ENCODE measurements at regions not wholly inside any gene's neighbourhood (a gene's known extent, or its start where the extent isn't known, plus 50 kb on each side); places are given as distances from the start of the nearest gene placed in this dataset.

- no peak overlapping the region for H3K27ac Mint-ChIP-seq (ENCODE audit: unreplicated experiment)
- no peak for TF ChIP-seq CTCF (IDR thresholded peaks at IDR 0.05; ENCODE audit: unreplicated experiment)
- no peaks in the 10 kb centered on the region for H3K36me3 Mint-ChIP-seq (ENCODE audit: insufficient read depth, unreplicated experiment)
- no peaks in the 10 kb centered on the region for H3K9me3 Mint-ChIP-seq (ENCODE audit: low read depth, unreplicated experiment)
- no peak overlapping the region for H3K4me3 Mint-ChIP-seq (ENCODE audit: low read depth, unreplicated experiment)
- no TSS peak for BruUV-seq (replicated peaks)
- no peaks in the 10 kb centered on the region for H3K4me1 Mint-ChIP-seq (ENCODE audit: low read depth, unreplicated experiment)
- intact Hi-C loops (cut with micrococcal nuclease; ENCODE audit: unreplicated experiment) = no loop called here
- no peak for DNase-seq
- CTCF ChIA-PET = no interaction called here
- peaks cover 70% of the 10 kb centered on the region for H3K27me3 Mint-ChIP-seq (ENCODE audit: unreplicated experiment)
Observed at GRCh38 chr20:41717483-41717882, 99.3 kb upstream of the CHD6 start.

- H3K4me3 Mint-ChIP-seq (ENCODE audit: low read depth, unreplicated experiment) = no peak overlapping the region
- TF ChIP-seq CTCF (IDR thresholded peaks at IDR 0.05; ENCODE audit: unreplicated experiment) = no peak
- H3K27me3 Mint-ChIP-seq (ENCODE audit: unreplicated experiment) = peaks cover 70% of the 10 kb centered on the region
- no TSS peak for BruUV-seq (replicated peaks)
- DNase-seq = no peak
- H3K4me1 Mint-ChIP-seq (ENCODE audit: low read depth, unreplicated experiment) = no peaks in the 10 kb centered on the region
- no peak overlapping the region for H3K27ac Mint-ChIP-seq (ENCODE audit: unreplicated experiment)
- CTCF ChIA-PET = interaction anchor here (0.8 kb wide), 1 partner anchor 18 kb away, joined by 3 read pairs; no protein-coding TSS in a partner anchor
- H3K36me3 Mint-ChIP-seq (ENCODE audit: insufficient read depth, unreplicated experiment) = no peaks in the 10 kb centered on the region
- no peaks in the 10 kb centered on the region for H3K9me3 Mint-ChIP-seq (ENCODE audit: low read depth, unreplicated experiment)
- intact Hi-C loops (cut with micrococcal nuclease; ENCODE audit: unreplicated experiment) = no loop called here
Observed at GRCh38 chr20:41716911-41717310, 98.7 kb upstream of the CHD6 start.

GRCh38 chr20:41716436-41716835 lies 98.3 kb upstream of the CHD6 start:
- no TSS peak for BruUV-seq (replicated peaks)
- Mint-ChIP-seq H3K9me3 (ENCODE audit: low read depth, unreplicated experiment) (no peaks in the 10 kb centered on the region), H3K36me3 (ENCODE audit: insufficient read depth, unreplicated experiment) (no peaks in the 10 kb centered on the region), H3K27ac (ENCODE audit: unreplicated experiment) (no peak overlapping the region), H3K4me3 (ENCODE audit: low read depth, unreplicated experiment) (no peak overlapping the region), H3K4me1 (ENCODE audit: low read depth, unreplicated experiment) (no peaks in the 10 kb centered on the region), H3K27me3 (ENCODE audit: unreplicated experiment) (peaks cover 71% of the 10 kb centered on the region)
- no peak for TF ChIP-seq CTCF (IDR thresholded peaks at IDR 0.05; ENCODE audit: unreplicated experiment)
- CTCF ChIA-PET = interaction anchor here (0.8 kb wide), 1 partner anchor 17 kb away, joined by 3 read pairs; no protein-coding TSS in a partner anchor
- intact Hi-C loops (cut with micrococcal nuclease; ENCODE audit: unreplicated experiment) = no loop called here
- no peak for DNase-seq

GRCh38 chr20:41715526-41715925 lies 97.3 kb upstream of the CHD6 start:
- Mint-ChIP-seq H3K4me3 (ENCODE audit: low read depth, unreplicated experiment) (no peak overlapping the region), H3K27me3 (ENCODE audit: unreplicated experiment) (peaks cover 79% of the 10 kb centered on the region), H3K27ac (ENCODE audit: unreplicated experiment) (no peak overlapping the region), H3K9me3 (ENCODE audit: low read depth, unreplicated experiment) (no peaks in the 10 kb centered on the region), H3K4me1 (ENCODE audit: low read depth, unreplicated experiment) (no peaks in the 10 kb centered on the region), H3K36me3 (ENCODE audit: insufficient read depth, unreplicated experiment) (no peaks in the 10 kb centered on the region)
- intact Hi-C loops (cut with micrococcal nuclease; ENCODE audit: unreplicated experiment) = no loop called here
- BruUV-seq (replicated peaks) = no TSS peak
- CTCF ChIA-PET = interaction anchor here (1.6 kb wide), 1 partner anchor 13 kb away, joined by 3 read pairs; no protein-coding TSS in a partner anchor
- no peak for DNase-seq
- no peak for TF ChIP-seq CTCF (IDR thresholded peaks at IDR 0.05; ENCODE audit: unreplicated experiment)

Data from Calu3 (cell line).